NCI-H1048 (cell line): ENCODE measurements at regions not wholly inside any gene's neighbourhood (a gene's known extent, or its start where the extent isn't known, plus 50 kb on each side); places are given as distances from the start of the nearest gene placed in this dataset.
"Not testable (repeated sequence)": the region's sequence is repeated elsewhere in the genome, so short reads cannot be mapped to it uniquely, and the experiment has no call there.

Experiments
- DNase-seq: peaks from one replicate; lab custom pipeline; 2025; lab: John Stamatoyannopoulos, UW

DNA sequence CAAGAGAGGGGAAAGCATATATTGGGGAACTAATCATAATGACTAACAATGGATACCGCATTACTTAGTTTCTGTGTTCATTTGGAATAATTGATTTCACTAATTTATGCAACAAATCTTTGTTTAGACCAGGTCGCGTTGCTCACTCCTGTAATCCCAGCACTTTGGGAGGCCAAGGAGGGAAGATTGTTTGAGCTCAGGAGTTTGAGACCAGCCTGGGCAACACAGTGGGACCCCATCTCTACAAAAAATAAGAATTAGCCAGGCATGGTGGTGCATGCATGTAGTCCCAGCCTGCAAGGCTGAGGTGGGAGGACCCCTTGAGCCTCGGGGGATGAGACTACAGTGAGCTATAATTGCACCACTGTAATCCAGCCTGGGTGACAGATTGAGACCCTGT lies 585.7 kb upstream of the CBLB start:
- DNase-seq = no peak

GRCh38 chr3:106457281-106458180 lies 588.7 kb upstream of the CBLB start:
- no peak for DNase-seq

DNA sequence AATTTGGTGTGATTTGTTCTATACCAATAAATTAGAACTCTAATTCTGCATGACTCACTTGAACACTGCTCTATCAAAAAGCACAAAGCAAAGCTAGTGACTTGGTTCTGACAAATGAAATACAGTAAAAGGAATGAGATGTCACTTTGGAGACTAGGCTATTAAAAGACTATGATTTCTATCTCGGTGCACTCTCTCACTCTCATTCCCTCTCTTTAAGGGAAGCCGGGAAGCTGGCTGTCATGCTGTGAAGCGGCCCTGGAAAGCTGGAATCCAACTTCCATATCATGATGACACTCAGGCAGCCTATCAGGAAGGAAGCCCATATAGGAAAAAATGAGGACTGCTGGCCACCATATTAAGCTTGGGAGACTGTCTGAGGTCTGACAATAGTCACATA lies 590.1 kb upstream of the CBLB start:
- DNase-seq = no peak

DNA sequence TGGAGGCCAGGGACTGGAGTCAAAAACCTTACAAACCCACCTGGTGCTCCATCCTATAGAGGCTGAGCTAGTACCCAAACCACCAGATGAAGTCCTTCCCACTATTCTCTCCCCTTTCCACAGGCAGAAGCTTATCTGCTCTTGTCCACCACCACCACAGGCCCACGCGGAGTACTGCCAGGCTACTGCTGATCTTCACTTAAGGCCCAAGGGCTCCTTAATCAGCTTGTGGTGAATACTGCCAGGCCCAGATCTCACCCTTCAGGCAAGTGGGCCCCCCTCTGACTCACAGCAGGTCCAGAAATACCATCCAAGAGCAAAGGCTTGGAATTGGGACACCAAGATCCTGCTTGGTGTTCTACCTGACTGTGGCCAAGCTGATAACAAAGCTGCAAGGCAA lies 598.1 kb upstream of the CBLB start:
- no peak for DNase-seq

GRCh38 chr3:106473576-106474475 lies 605.0 kb upstream of the CBLB start:
- no peak for DNase-seq

DNA sequence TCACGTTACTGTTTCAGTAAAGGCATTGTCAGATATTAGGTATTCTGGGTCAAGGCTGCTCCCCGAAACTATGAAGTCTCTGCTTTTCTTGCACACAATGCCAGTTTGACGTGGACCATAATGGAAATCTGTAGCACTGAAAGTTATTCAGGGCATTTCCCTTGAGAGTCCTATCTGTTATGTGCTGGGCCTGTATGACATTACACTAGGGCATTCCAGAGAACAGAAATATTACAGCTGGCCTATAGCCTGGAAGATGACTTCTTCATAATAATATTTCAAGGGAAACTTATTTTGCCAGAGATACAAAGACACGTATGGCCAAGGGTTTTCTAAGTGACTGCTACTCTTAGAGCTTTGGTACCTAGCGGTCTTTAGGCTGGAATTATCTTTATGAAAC lies 613.6 kb upstream of the CBLB start:
- no peak for DNase-seq

GRCh38 chr3:106485217-106485616 lies 616.4 kb upstream of the CBLB start:
- DNase-seq = no peak

GRCh38 chr3:106485802-106486201 lies 617.0 kb upstream of the CBLB start:
- no peak for DNase-seq

- not testable (repeated sequence) for DNase-seq
These were observed 618.3 kb upstream of the CBLB start for GRCh38 chr3:106486945-106487639.

- no peak for DNase-seq
These were observed 619.5 kb upstream of the CBLB start for GRCh38 chr3:106488331-106488730.

DNA sequence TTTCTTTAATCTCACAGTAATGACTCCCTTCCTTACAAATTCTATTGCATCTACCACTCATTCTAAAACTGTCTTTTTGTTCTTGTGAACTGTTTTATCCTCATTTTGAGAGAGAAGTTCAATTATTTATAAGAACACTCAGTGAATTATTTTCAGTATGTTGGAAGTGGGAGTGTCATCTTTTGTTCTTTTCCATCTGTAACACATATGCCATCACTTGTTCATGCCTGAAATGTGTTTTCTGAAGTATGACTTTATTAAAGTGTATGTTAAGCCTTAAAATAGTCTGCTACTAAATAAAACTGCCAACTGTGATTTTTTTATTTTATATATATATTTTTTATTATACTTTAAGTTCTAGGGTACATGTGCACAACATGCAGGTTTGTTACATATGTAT lies 623.0 kb upstream of the CBLB start:
- DNase-seq = no peak

GRCh38 chr3:106508331-106508893 lies 639.6 kb upstream of the CBLB start:
- DNase-seq = no peak

DNA sequence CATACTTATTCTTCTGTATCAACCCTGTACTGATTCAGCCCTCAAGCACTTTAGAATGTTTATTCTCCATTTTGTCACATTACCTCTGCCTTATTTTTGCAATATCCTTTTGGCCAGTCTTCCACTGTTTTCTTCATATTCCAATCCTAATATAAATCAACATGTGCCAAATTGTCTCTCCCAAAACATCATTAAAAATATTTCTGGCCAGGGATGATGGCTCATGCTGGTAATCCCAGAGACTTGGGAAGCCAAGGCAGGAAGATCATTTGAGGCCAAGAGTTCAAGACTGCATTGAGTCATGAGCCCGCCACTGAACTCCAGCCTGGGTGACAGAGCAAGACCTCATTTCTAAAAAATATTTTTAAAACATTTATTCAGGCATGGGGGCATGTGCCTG lies 641.4 kb upstream of the CBLB start:
- DNase-seq = no peak

- DNase-seq = no peak
These were observed 644.0 kb upstream of the CBLB start for GRCh38 chr3:106512846-106513245.

DNA sequence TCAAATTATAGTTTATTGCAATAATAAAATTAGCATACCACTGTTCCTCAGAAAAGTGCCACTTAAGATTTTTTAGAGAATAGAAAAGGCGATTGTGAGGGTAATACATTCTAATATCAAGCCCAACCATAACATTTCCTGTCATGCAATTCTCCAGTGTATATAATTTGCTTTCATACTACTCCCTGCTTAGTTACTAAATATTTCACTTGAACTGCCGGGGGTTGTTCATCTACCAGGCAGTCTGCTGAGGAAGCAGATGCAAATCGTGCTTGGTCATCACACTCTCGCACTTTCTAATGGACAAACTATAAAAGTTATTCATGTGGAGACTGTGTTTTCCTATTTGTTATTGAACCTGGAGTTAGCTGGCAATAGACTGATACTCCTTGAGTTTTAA lies 645.6 kb upstream of the CBLB start:
- DNase-seq = no peak

DNA sequence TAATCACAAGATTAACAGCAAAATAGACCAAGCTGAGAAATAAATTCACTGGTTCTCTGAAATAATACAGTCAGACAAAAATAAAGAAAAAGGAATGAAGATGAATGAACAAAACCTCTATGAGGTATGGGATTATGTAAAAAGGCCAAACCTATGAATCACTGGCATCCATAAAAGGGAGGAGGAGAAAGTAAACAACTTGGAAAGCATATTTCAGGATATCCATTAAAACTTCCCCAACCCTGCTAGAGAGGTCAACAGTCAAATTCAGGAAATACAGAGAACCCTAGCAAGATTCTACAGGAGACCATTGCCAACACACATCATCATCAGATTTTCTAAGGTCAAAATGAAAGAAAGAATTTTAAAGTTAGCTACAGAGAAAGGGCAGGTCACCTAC lies 649.7 kb upstream of the CBLB start:
- no peak for DNase-seq

- no peak for DNase-seq
These were observed 653.6 kb upstream of the CBLB start for GRCh38 chr3:106522397-106522796.

DNA sequence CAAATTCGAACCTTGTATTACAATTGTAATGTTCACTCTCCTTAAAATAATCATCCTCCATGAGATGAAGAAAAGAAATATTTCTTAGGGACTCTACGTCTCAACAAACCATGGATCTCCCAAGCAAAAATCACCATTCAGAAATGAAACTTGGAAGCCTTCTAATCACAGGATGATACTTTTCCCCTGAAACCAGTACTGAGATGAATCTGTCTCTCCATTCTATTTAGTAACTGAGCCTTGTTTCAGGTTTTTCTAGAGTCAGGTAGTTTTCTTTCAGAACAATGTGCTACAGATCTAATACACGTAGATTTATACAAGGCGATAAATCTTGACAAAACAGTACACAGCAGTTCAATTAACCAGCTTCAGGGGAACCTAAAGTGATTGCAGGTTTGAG lies 660.1 kb upstream of the CBLB start:
- DNase-seq = no peak

GRCh38 chr3:106529738-106530137 lies 660.9 kb upstream of the CBLB start:
- no peak for DNase-seq

DNA sequence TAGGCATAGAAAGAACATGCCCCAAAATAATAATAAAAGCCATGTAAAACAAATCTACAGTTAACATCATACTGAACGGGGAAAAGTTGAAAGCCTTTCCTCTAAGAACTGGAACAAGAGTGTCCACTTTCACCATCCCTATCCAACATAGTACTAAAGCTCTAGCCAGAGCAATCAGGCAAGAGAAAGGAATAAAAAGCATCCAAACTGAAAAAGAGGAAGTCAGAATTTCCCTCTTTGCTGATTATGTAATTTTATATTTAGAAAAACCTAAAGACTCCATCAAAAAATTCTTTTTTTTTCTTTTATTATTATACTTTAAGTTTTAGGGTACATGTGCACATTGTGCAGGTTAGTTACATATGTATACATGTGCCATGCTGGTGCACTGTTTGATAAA lies 661.6 kb upstream of the CBLB start:
- DNase-seq = no peak

DNA sequence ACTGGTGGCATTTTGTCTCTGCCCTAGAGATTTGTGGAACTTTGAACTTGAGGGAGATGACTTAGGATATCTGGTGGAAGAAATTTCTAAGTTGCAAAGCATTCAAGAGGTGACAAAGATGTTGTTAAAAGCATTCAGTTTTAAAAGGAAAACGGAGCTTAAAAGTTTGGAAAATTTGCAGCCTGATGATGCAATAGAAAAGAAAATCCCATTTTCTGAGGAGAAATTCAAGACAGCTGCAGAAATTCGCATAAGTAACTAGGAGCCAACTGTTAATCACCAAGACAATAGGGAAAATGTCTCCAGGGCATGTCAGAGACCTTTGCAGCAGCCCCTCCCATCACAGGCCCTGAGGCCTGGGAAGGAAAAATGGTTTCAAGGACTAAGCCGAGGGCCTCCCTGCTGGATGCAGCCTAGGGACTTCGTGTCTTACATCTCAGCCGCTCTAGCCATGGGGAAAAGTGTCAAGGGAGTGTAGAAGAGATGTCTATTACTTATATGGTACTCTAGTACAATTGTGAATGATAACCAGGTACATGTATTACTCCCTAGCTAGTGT lies 663.0 kb upstream of the CBLB start:
- not testable (repeated sequence) for DNase-seq
